Omental fat pad (tissue), 3 donors: ENCODE measurements at regions not wholly inside any gene's neighbourhood (a gene's known extent, or its start where the extent isn't known, plus 50 kb on each side); places are given as distances from the start of the nearest gene placed in this dataset.
"Not testable (repeated sequence)": the region's sequence is repeated elsewhere in the genome, so short reads cannot be mapped to it uniquely, and the experiment has no call there.

Experiments
- ATAC-seq: fragments of 150-250 bp; one replicate; pipeline ENCODE4 v1.9.1; 2016; ENCODE audit warnings: mild to moderate bottlenecking, moderate library complexity; ENCODE audit not compliant: low FRiP score
- DNase-seq: peaks from one replicate; pipeline ENCODE4 v3.0.0-alpha.2; 2019; ENCODE audit warnings: low spot score
- TF ChIP-seq, protein P1 (sequence below), 3 donors: fragments of 450-650 bp; IDR thresholded peaks; one replicate each; pipeline ENCODE4 v1.5.1; 2016 to 2017; ENCODE audit warnings: antibody characterized with exemption in 3 of 3, mild to moderate bottlenecking in 3 of 3, moderate library complexity in 2 of 3

- TF ChIP-seq, protein P1, sequence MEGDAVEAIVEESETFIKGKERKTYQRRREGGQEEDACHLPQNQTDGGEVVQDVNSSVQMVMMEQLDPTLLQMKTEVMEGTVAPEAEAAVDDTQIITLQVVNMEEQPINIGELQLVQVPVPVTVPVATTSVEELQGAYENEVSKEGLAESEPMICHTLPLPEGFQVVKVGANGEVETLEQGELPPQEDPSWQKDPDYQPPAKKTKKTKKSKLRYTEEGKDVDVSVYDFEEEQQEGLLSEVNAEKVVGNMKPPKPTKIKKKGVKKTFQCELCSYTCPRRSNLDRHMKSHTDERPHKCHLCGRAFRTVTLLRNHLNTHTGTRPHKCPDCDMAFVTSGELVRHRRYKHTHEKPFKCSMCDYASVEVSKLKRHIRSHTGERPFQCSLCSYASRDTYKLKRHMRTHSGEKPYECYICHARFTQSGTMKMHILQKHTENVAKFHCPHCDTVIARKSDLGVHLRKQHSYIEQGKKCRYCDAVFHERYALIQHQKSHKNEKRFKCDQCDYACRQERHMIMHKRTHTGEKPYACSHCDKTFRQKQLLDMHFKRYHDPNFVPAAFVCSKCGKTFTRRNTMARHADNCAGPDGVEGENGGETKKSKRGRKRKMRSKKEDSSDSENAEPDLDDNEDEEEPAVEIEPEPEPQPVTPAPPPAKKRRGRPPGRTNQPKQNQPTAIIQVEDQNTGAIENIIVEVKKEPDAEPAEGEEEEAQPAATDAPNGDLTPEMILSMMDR (IDR thresholded peaks at IDR 0.05): no peak
- ATAC-seq (no peak), DNase-seq (no peak)
These were observed 136.4 kb downstream of the ZIC4 start for GRCh38 chr3:147269907-147270306.

GRCh38 chr3:147267434-147267833 is 138.9 kb downstream of the ZIC4 start:
- DNase-seq (no peak), ATAC-seq (no peak)
- TF ChIP-seq, protein P1 (IDR thresholded peaks at IDR 0.05): no peak

DNA sequence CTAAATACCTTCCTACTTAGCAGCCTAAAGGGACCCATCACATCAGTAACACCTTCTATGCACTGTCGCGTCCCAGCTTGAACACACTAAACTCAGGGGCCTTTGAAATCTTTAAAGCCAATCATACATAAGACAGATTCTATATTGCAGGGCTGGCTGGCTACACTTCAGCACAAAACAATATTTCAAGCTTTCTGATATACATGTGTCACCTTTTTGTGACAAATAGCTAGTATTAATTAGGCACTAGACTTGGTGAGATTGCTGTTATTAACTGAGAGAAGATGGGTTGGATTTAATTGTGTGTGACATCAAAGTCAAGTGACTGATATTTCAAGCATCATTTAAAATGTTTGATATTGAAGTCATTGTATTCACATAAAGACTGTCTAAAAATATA is 148.4 kb downstream of the ZIC4 start:
- TF ChIP-seq, protein P1 (IDR thresholded peaks at IDR 0.05): no peak
- DNase-seq (no peak), ATAC-seq (no peak)

- TF ChIP-seq, protein P1 (IDR thresholded peaks at IDR 0.05): no peak
- DNase-seq (no peak), ATAC-seq (no peak)
These were observed 149.6 kb downstream of the ZIC4 start for GRCh38 chr3:147256739-147257138.

DNA sequence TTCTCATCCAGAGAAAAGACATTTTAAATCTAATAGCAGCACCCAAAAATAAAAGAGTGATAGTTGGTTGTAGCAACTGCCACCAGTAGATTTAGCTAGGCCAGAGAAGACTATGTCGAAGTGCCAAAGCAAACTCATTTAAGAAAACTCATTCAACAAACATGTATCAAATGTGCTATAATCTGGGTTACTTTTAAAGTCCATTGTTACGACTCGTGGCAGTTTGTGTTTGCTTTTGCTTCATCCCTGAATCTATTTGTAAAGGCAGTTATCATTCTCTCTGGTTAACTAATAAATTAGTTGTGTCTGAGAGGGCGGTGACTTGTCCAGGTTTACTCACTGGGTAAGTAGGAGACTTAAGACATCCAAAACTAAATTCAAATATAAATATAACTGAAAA is 159.4 kb downstream of the ZIC4 start:
- TF ChIP-seq, protein P1 (IDR thresholded peaks at IDR 0.05): no peak
- DNase-seq (no peak), ATAC-seq (no peak)

- not testable (repeated sequence) for ATAC-seq, DNase-seq
These were observed 160.7 kb downstream of the ZIC4 start for GRCh38 chr3:147245638-147246037.

DNA sequence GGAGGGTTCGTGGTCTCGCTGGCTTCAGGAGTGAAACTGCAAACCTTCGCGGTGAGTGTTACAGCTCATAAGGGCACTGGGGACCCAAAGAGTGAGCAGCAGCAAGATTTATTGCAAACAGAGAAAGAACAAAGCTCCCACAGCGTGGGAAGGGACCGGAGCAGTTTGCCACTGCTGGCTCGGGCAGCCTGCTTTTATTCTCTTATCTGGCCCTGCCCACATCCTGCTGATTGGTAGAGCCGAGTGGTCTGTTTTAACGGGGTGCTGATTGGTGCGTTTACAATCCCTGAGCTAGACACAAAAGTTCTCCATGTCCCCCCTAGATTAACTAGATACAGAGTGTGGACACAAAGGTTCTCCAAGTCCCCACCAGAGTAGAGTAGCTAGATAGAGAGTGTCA is 161.3 kb downstream of the ZIC4 start:
- DNase-seq: not testable (repeated sequence)

DNA sequence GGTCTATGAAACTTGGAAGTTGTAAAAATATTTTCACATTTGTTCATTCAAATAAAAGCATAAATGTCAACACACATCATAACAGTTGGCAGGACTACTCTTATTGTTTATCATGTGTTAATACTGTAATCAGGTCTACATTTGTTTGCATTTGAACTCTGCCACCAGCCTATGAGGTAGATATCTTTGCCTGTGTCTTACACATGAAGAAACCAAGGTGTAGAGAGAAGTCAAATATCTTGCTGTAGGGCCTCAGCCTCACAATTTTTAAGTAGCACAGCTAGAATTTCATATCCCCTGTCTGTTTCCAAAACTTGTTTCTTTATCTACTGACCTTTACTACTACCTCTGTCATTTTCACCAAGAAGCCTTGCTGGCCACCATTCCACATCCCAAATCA is 161.9 kb downstream of the ZIC4 start:
- DNase-seq (no peak), ATAC-seq (no peak)
- TF ChIP-seq, protein P1 (IDR thresholded peaks at IDR 0.05): no peak

More for the DNA sequence above, 161.3 kb downstream of the ZIC4 start:
- ATAC-seq: not testable (repeated sequence)
